KOPT-K1 (cell line): ENCODE measurements at regions not wholly inside any gene's neighbourhood (a gene's known extent, or its start where the extent isn't known, plus 50 kb on each side); places are given as distances from the start of the nearest gene placed in this dataset.
"Not testable (repeated sequence)": the region's sequence is repeated elsewhere in the genome, so short reads cannot be mapped to it uniquely, and the experiment has no call there.

ENCODE experiments used
- H3K27ac ChIP-seq: fragments of 200-600 bp; sonication (generic); 2 replicates; pipeline ENCODE4 v1.5.1; 2016; ENCODE audit warnings: antibody characterized with exemption, mild to moderate bottlenecking, low read depth, low read length; ENCODE audit not compliant: poor library complexity, severe bottlenecking
- H3K36me3 ChIP-seq: fragments of 200-600 bp; sonication (generic); 2 replicates; pipeline ENCODE4 v1.5.1; 2017; ENCODE audit warnings: antibody characterized with exemption, mild to moderate bottlenecking, low read length, moderate library complexity; ENCODE audit not compliant: insufficient read depth
- H3K9me3 ChIP-seq: fragments of 200-600 bp; sonication (generic); 2 replicates; pipeline ENCODE4 v1.5.1; 2017; ENCODE audit warnings: antibody characterized with exemption, low read length, mild to moderate bottlenecking; ENCODE audit not compliant: insufficient read depth, poor library complexity, severe bottlenecking

DNA sequence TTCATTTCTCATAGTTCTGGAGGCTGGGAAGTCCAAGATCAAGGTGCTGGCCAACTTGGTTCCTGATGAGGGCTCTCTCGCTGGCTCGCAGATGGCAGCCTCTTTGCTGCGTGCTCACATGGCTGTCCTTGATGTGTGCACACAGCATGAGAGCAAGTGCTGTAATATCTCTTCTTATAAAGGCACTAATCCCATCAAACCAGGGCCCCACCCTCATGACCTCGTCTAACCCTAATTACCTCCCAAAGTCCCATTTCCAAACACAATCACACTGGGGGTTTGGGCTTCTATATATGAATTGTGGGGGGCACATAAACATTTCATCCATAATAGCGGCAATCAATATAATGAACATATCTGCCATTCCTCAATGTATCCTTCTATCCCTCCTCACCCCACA is 1062.1 kb downstream of the BRD1 start:
- Histone ChIP-seq H3K36me3 (no peaks in the 10 kb centered on the region), H3K9me3 (peaks cover 5% of the 10 kb centered on the region), H3K27ac (no peak overlapping the region)

DNA sequence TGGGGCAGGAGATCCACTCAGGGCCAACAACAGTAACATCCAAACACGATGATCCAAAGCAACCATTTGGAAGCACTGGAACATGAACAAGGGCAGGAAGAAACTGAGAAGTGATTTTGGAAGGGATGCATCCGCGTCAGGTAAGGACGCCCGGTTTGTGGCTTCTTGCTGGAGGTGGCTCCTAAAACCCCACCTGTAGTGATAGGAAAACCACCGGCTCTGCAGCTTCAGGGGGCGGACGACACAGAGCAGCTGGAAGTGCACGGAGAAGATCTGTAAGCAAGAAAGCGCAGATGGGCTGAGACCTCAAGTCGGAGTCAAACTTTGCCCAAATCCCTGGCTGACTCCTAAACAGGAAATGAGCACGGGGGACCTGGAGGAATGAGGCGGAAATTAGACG is 1066.1 kb downstream of the BRD1 start:
- Histone ChIP-seq H3K9me3 (no peaks in the 10 kb centered on the region), H3K36me3 (no peaks in the 10 kb centered on the region), H3K27ac (no peak overlapping the region)

DNA sequence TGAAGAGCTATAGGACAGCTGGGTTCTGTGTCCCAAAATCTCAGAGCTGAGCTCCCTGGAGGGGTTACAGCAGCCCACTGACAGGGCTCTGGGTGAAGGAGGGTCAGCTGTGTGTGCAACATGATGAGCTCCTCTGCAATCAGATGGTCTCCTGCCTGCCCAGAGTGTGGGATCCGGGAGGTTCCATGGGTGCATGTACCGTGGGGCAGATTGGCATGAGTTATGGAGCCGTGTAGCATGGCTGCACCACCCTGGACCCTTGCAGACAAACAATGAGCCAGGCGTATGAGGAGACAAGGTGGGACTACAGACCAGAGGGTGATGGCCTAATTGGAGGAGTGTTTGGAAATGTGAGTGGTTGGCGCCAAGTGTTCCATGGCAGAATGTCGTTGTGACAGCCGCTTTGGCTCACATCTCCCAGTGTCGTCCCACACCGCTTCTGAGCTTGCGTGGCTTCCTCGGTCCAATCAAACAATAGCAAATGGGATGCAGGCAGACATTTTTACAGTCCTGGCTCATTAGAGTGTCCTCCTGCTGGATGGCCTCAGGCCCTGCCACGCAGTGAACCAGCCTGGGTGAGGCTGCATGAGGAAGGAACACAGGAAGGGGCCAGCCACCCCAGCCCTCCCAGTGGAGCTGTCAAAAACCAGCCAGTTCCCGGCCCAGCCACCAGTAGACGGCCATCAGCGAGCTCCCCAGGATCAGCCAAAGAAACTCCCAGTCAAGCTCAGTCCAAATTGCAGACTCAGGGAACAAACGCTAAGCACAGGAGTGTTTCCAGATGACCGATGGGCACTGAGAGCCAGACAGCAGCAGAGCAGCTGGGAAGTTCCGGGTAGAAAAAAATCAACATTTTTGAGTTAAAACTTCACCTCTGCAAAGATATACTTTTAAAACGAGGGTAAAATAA is 1066.9 kb downstream of the BRD1 start:
- H3K36me3 ChIP-seq, result no peaks in the 10 kb centered on the region
- no peaks in the 10 kb centered on the region for H3K9me3 ChIP-seq
- no peak overlapping the region for H3K27ac ChIP-seq

DNA sequence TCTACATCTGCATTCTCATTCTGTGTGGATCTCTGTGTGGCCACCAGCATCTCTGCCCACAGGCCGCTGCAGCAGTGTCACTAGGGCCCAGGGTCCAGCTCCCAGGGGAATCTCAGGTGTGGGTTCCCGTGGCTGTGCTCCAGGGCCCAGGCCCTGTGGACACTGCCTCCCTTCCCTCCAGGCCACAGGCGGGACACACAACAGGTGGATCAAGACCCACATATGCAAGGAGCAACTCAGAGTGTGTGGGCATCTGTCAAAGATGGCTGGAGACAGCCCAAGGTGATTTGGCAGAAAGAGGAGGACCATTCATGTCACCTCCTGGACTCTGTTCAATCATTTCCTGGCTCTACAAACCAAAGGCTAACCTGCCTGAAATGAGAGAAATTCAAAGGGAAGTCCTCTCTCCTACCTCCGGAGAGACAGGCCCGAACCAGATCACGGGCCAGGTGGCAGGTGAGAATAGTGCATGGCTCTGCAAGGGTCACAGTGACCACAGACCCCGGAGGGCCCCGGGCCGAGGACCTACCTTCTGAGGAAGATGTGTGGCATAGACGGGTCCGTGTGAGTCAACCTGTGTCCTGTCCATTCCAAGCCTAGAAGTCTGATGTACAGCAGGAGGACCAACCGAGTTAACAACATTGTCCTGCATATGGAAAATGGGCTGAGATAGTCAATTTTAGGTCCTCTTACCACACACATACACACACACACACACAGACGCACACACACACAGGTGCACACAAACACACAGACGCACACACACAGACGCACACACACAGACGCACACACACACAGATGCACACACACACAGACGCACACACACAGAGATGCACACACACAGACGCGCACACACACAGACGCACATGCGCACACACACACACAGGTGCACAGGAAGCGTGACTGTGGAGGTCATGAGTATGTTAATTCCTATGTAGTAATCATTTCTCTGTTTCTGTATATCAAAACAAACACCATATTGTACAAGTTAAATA is 1068.5 kb downstream of the BRD1 start:
- no peak overlapping the region for H3K27ac ChIP-seq
- no peaks in the 10 kb centered on the region for H3K9me3 ChIP-seq
- no peaks in the 10 kb centered on the region for H3K36me3 ChIP-seq

DNA sequence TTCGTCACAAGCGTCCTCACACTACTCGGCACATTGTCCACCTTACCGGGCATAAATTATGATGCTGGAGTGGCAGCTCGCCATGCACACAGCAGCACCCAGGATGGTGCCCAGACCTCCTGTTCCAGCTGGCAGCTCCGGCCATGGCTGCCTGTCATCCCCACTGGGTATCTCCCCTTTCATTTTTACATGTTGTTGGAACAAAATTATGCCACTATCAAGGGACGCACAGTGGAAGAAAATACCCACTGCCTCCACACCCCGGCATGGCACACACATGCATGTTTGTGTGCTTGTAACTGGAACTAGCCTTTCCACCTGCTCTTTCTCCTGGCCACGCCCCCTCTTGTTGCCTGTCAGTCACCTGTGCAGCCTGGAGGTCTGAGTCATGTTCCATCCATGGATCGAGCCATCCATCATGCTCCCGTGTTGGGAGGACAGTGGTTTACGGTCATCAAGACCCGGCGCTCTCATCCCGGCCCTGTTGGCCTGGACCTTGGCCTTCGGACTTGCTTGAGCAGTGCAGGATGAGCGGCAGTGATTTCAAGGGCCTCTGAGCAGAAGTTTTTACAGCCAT is 1069.6 kb downstream of the BRD1 start:
- no peaks in the 10 kb centered on the region for H3K9me3 ChIP-seq
- no peaks in the 10 kb centered on the region for H3K36me3 ChIP-seq
- no peak overlapping the region for H3K27ac ChIP-seq

DNA sequence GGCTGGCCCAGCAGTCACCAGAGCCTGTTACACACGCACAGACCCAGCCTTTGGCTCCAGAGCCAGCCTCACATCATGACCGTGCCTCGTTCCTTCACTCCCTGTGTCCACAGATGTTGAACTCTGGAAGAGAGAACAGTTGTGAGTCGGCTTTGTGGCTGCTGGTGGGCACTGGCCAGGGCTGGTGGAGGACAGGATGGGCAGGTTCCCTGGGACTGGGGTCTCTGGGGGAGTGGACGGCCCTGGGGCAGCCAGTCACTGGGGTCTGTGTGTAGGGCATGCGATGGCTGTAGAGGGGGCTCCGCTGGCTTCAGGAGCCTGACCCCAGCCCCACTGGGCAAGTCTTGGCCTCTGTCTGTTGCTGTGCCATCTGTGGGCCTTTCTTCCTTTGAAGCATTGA is 1070.1 kb downstream of the BRD1 start:
- no peak overlapping the region for H3K27ac ChIP-seq
- no peaks in the 10 kb centered on the region for H3K36me3 ChIP-seq
- no peaks in the 10 kb centered on the region for H3K9me3 ChIP-seq

DNA sequence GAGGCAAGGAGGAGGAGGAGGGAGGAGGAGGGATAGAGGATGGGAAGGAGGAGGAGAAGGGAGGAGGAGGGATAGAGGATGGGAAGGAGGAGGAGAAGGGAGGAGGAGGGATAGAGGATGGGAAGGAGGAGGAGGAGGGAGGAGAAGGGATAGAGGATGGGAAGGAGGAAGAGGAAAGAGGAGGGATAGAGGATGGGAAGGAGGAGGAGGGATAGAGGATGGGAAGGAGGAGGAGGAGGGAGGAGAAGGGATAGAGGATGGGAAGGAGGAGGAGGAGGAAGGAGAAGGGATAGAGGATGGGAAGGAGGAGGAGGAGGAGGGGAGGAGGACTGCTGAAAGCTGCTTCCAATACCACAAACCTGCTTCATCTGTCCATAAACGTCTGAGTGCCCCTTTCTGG is 1070.5 kb downstream of the BRD1 start:
- not testable (repeated sequence) for H3K27ac ChIP-seq, H3K36me3 ChIP-seq, H3K9me3 ChIP-seq

DNA sequence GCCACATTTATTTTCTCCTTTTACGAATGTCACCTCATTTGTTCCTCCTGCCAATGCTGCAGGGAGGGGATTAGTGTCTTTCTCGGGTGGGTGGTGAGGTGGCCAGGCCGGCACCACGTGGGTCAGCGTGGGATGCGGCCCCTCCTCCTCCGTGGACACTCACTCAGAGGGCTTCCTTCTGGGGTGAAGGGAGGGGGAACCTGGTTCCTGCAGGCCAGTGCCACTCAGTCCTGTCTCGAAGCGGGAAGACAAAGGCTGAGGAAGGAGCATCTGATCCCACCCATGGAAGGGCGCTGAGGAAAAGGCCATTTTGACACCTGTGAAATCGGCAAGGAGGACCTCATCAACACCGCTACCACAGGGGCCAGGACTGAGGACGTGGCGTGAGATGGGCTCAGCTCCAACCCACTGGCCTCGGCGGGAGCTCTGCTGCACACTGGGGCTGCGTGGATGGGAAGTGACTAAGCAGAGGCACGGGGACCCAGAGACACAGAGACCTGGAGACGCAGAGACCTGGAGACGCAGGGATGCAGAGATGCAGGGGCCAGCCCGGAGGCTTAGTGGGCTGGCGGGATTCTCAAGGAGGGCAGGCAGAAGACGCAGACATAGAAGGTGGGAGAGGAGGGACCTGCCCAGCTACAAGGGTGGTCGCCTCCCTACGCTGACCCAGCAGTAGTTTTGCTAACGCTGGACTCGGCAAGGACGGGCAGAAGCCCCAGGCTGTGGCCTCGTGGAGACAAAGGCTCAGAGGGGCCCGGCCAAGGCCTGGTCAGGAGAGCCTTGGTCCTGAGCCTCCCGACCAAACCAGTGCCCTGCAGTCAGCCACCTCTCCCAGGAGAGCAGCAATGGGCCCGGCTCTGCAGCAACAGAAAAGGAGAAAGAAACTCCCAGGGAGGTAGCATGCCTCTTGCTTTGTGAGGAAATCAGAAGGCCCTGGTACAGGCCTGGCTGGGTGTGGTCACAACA is 1071.2 kb downstream of the BRD1 start:
- Histone ChIP-seq H3K36me3 (no peaks in the 10 kb centered on the region), H3K9me3 (no peaks in the 10 kb centered on the region), H3K27ac (no peak overlapping the region)

DNA sequence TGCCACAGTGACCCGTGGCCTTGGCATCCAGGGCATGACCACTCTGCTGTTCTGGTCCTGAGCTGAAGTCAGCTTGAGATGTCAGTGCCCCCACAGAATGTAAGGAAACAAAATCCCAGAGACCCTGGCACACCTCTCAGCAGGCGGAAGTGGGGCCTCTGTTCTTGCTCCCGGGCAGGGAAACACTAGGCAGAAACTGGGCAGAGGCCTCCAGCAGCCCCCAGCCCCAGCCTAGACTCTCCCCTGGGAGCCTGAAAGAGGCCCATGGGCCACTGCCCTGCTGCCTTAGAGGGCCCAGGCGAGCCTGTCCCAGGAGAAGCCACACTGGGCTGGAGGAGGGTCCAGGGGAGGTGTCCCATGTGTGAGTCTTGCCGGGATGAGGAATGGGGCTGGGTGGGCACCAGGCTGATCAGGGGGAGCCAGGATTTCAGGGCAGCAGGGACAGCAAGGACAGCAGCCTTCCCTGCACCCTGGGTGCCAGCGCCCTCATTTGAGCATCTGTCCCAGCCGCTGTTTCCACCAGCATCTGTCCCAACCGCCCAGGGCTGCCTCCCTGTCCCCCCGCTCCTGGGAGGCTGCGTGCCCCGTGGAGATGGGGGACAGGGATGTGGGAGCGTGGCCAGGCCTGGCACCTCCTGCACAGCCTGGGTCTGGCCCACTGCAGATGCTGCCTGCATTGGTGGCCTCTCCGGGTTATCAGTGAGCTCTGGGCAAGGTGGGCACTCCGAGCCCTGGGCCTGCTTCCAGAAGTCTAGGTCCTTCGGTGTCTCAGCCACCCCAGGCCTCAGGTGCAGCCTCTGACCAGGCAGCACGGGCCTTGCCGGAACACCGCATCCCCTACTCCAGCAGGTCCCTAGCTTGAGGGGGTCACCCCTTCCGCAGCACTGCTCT is 1072.4 kb downstream of the BRD1 start:
- Histone ChIP-seq H3K27ac (no peak overlapping the region), H3K9me3 (no peaks in the 10 kb centered on the region), H3K36me3 (no peaks in the 10 kb centered on the region)

DNA sequence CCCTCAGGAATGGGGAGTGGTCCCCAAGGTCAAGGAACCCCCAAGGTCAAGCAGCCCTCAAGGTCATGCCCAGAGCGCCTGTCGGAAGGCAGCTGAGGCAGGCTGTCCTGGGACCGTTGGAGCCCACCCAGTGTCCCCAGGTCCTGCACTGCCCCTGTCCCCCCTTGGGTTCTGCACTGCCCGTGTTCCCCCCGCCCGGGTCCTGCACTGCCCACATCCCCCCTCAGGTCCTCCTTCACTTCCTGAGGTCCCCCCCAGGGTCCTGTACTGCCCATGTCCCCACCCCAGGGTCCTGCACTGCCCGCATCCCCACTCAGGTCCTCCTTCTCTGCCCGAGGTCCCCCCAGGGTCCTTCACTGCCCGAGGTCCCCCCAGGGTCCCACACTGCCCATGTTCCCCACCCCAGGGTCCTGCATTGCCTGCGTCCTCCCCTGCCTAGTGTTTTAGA is 1073.0 kb downstream of the BRD1 start:
- no peaks in the 10 kb centered on the region for H3K9me3 ChIP-seq
- no peak overlapping the region for H3K27ac ChIP-seq
- no peaks in the 10 kb centered on the region for H3K36me3 ChIP-seq

DNA sequence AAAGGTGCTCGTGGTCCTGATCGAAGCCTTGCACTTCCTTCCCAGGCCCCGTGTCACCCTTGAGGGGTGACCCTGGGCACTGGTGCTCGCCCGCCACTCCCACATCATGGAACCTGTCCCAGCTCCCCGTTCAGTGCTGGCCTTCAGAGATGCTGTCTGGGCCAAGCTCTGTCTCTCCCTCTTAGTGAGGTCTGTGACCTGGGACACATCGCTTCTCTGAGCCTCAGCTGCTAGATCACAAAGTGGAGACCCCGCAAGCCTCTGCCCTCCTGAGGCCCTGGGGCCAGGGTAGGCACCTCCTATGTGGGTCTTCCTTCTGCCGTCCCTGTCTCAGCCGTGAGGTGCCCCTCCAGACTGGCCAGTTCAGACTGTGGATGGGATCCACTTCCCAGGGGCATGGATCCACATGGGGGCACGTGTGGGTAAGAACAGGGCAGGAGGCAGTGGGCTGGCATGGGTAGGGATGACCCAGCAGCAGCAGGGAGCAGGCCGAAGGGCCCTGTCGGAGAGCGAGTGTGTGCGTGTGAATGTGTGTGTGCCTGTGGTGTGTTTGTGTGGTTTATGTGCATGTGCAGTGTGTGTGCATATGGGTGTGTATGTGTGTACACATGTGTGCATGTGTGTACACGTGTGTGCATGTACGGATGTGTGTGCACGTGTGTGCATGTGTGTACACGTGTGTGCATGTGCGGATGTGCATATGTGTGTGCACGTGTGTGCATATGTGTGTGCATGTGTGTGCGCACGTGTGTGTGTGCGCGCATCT is 1073.7 kb downstream of the BRD1 start:
- H3K36me3 ChIP-seq, result no peaks in the 10 kb centered on the region
- H3K27ac ChIP-seq, result no peak overlapping the region
- H3K9me3 ChIP-seq, result no peaks in the 10 kb centered on the region

DNA sequence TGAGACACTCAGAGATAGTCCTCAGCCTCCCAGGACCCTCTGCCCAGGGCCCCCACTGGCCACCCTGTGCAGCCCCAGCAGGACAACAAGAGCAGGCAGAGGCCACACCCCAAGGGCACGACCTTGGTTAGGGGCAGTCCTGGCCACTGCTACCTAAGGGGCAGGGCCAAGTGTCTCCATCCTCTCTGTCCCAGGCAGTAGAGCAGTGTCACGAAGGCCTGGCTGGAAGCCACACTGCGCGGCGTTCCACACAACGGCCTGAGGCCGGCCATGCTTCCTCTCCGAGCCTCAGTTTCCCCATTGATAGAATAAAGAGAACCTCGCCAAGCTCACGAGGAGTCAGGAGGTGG is 1074.3 kb downstream of the BRD1 start:
- Histone ChIP-seq H3K27ac (no peak overlapping the region), H3K9me3 (no peaks in the 10 kb centered on the region), H3K36me3 (no peaks in the 10 kb centered on the region)
